ENCODE measurements at regions not wholly inside any gene's neighbourhood (a gene's known extent, or its start where the extent isn't known, plus 50 kb on each side); places are given as distances from the start of the nearest gene placed in this dataset.

GRCh38 chr6:6916598-6916997, 191.2 kb upstream of the RREB1 start:
- no TSS peak for BruUV-seq (replicated peaks)
- intact Hi-C loops (cut with micrococcal nuclease; ENCODE audit: unreplicated experiment) = no loop called here
- Histone ChIP-seq H3K79me2 (ENCODE audit: insufficient read depth, low read depth, low read length) (no peaks in the 10 kb centered on the region), H4K20me1 (ENCODE audit: insufficient read depth, low read length) (no peaks in the 10 kb centered on the region), H3K4me2 (ENCODE audit: low read length) (no peak overlapping the region), H3K4me3 (ENCODE audit: low read depth, low read length, poor library complexity, severe bottlenecking) (no peak overlapping the region), H2AFZ (ENCODE audit: low read length) (no peak overlapping the region), H3K4me1 (ENCODE audit: insufficient read depth, low read length, poor library complexity, severe bottlenecking) (no peaks in the 10 kb centered on the region), H3K27ac (ENCODE audit: low read depth, low read length, poor library complexity, severe bottlenecking) (no peak overlapping the region), H3K9me2 (ENCODE audit: insufficient read depth, low read length) (no peaks in the 10 kb centered on the region), H3K36me3 (ENCODE audit: insufficient read depth, low read length) (no peaks in the 10 kb centered on the region), H3K9me3 (ENCODE audit: low read length) (no peaks in the 10 kb centered on the region)
- ChIA-PET CTCF (ENCODE audit: unreplicated experiment) (no interaction called here), POLR2A (no interaction called here)
- DNase-seq (ENCODE audit: low spot score) = no peak
- TF ChIP-seq CTCF (conservative IDR thresholded peaks at IDR 0.05; ENCODE audit: low read length) = no peak
- TF ChIP-seq EZH2phosphoT487 (IDR thresholded peaks at IDR 0.05; ENCODE audit: borderline replicate concordance, low read depth, low read length) = no peak

- CTCF ChIA-PET (ENCODE audit: unreplicated experiment) = no interaction called here
- no peak overlapping the region for H3K4me2 ChIP-seq (ENCODE audit: low read length)
- POLR2A ChIA-PET = no interaction called here
- no peaks in the 10 kb centered on the region for H3K36me3 ChIP-seq (ENCODE audit: insufficient read depth, low read length)
- no peak for DNase-seq (ENCODE audit: low spot score)
- H3K4me1 ChIP-seq (ENCODE audit: insufficient read depth, low read length, poor library complexity, severe bottlenecking) = no peaks in the 10 kb centered on the region
- H4K20me1 ChIP-seq (ENCODE audit: insufficient read depth, low read length) = no peaks in the 10 kb centered on the region
- H3K9me2 ChIP-seq (ENCODE audit: insufficient read depth, low read length) = no peaks in the 10 kb centered on the region
- no TSS peak for BruUV-seq (replicated peaks)
- H2AFZ ChIP-seq (ENCODE audit: low read length) = no peak overlapping the region
- intact Hi-C loops (cut with micrococcal nuclease; ENCODE audit: unreplicated experiment) = no loop called here
- no peaks in the 10 kb centered on the region for H3K79me2 ChIP-seq (ENCODE audit: insufficient read depth, low read depth, low read length)
- H3K4me3 ChIP-seq (ENCODE audit: low read depth, low read length, poor library complexity, severe bottlenecking) = no peak overlapping the region
- no peak overlapping the region for H3K27ac ChIP-seq (ENCODE audit: low read depth, low read length, poor library complexity, severe bottlenecking)
- H3K9me3 ChIP-seq (ENCODE audit: low read length) = no peaks in the 10 kb centered on the region
- TF ChIP-seq EZH2phosphoT487 (IDR thresholded peaks at IDR 0.05; ENCODE audit: borderline replicate concordance, low read depth, low read length) = no peak
- no peak for TF ChIP-seq CTCF (conservative IDR thresholded peaks at IDR 0.05; ENCODE audit: low read length)
These were observed 189.4 kb upstream of the RREB1 start for GRCh38 chr6:6918216-6918983.

- TF ChIP-seq EZH2phosphoT487 (IDR thresholded peaks at IDR 0.05; ENCODE audit: borderline replicate concordance, low read depth, low read length) = no peak
- no peak for TF ChIP-seq CTCF (conservative IDR thresholded peaks at IDR 0.05; ENCODE audit: low read length)
- no peak overlapping the region for H3K4me3 ChIP-seq (ENCODE audit: low read depth, low read length, poor library complexity, severe bottlenecking)
- POLR2A ChIA-PET = interaction anchor here (0.6 kb wide), 1 partner anchor 39 kb away, joined by 3 read pairs; no protein-coding TSS in a partner anchor
- no peaks in the 10 kb centered on the region for H3K36me3 ChIP-seq (ENCODE audit: insufficient read depth, low read length)
- no peaks in the 10 kb centered on the region for H3K4me1 ChIP-seq (ENCODE audit: insufficient read depth, low read length, poor library complexity, severe bottlenecking)
- CTCF ChIA-PET (ENCODE audit: unreplicated experiment) = no interaction called here
- H3K9me3 ChIP-seq (ENCODE audit: low read length) = no peaks in the 10 kb centered on the region
- H3K4me2 ChIP-seq (ENCODE audit: low read length) = no peak overlapping the region
- no peak overlapping the region for H2AFZ ChIP-seq (ENCODE audit: low read length)
- H3K79me2 ChIP-seq (ENCODE audit: insufficient read depth, low read depth, low read length) = no peaks in the 10 kb centered on the region
- no peak for DNase-seq (ENCODE audit: low spot score)
- no peaks in the 10 kb centered on the region for H4K20me1 ChIP-seq (ENCODE audit: insufficient read depth, low read length)
- no peaks in the 10 kb centered on the region for H3K9me2 ChIP-seq (ENCODE audit: insufficient read depth, low read length)
- intact Hi-C loops (cut with micrococcal nuclease; ENCODE audit: unreplicated experiment) = no loop called here
- no peak overlapping the region for H3K27ac ChIP-seq (ENCODE audit: low read depth, low read length, poor library complexity, severe bottlenecking)
- no TSS peak for BruUV-seq (replicated peaks)
These were observed 188.6 kb upstream of the RREB1 start for GRCh38 chr6:6919173-6919572.
